Putamen (tissue), 1 donor: ENCODE measurements at regions not wholly inside any gene's neighbourhood (a gene's known extent, or its start where the extent isn't known, plus 50 kb on each side); places are given as distances from the start of the nearest gene placed in this dataset.
"Not testable (repeated sequence)": the region's sequence is repeated elsewhere in the genome, so short reads cannot be mapped to it uniquely, and the experiment has no call there.

ENCODE experiments used
- DNase-seq: peaks from one replicate; pipeline ENCODE4 v3.0.0-alpha.2; 2016; ENCODE audit warnings: low spot score

DNA sequence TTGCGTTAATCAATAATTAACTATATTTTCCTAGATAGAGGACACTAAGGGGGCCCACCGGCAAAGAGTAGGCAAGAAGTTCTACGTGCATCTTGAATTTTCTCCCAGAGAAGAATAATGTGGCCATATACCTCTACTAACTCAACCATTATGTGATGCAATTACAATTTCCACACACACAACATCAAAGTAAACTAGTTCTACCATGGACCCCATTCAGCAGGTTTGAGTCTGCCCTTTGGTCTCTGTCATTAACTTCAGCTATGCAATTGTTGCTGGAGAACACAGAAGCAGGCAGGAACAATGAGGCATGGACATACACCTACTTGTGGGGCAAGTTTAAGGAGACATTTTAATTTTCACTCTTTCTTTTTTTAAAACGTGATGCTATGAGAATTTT is 705.9 kb downstream of the PDCD6IP start:
- no peak for DNase-seq

DNA sequence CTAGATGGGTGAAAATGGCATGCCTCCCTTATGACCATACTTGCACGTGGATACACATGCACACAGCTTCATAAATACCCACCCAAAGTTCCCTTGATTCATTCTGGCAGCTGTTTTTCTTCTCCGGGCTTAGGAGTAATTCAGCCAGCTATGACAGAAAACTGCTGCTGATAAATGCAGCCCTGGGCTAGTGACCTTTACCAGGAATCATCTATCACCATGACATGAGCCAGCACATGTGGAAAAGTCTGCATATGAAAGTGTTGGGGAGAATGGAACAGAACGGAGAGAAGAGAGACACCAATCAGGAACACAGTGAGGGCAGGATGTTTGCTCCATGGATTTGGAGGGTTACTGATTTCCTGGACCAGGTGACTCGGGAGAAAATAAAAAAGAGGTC is 706.3 kb downstream of the PDCD6IP start:
- no peak for DNase-seq

DNA sequence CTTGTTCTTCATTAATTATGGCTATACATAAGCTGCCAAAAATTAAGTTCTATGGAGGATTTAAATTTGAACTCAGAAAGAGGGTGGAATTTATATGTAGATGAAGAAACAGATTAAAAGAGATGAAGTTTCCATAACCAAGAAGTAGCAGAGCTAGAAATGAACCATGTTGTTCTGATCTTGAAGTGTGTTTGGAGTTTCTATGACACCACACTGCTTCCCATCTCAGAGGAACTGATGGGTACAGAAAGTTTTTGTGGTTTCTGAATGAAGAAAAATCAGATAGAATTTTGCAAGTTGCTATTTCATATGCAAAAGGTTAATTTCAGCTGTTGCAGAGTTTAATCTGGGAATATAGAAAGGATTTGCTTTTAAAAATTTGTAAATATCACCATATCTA is 710.3 kb downstream of the PDCD6IP start:
- DNase-seq: no peak

DNA sequence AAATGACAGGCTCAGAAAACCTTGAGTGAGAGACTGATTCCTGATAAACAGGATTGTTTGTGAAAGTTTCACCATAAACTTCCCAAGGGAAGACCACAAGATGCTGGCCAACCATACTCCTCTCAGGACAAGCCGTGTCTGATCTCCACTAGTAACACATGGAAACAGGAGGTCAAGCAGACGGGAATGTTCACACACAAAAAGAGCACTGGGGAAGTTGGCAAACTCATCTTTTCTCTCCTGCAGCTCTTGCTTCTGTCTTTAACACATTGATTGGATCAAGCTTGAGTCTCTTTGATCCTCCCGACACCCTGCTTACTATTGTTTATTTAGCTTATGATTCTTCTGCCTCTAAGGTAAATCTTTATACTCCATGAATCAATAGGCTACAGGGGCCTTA is 713.5 kb downstream of the PDCD6IP start:
- DNase-seq: no peak

DNA sequence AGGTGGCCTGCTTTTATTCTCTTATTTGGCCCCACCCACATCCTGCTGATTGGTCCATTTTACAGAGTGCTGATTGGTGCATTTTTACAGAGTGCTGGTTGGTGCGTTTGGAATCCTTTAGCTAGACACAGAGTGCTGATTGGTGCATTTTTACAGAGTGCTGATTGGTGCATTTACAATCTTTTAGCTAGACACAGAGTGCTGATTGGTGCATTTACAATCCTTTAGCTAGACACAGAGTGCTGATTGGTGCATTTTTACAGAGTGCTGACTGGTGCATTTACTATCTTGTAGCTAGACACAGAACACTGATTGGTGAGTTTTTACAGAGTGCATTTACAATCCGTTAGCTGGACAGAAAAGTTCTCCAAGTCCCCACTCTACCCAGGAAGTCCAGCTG is 720.6 kb downstream of the PDCD6IP start:
- not testable (repeated sequence) for DNase-seq

DNA sequence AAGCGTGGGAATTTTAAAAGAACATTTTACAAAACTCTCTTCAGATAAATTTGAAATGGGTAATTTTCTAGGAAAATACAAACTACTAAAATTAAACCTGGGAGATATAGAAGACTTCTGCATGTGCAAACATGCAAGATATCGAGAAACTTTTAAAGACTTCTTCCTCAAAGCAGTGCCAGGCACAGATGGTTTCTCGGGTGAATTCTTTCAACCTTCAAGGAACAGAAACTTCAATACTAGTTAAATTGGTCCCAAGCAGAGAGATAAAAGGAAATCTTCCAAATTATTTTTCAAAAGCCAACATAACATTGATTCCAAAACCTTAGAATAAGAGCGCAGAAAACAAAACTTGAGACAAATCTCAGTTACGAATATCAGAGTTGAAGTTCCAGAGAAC is 732.7 kb downstream of the PDCD6IP start:
- DNase-seq: no peak

DNA sequence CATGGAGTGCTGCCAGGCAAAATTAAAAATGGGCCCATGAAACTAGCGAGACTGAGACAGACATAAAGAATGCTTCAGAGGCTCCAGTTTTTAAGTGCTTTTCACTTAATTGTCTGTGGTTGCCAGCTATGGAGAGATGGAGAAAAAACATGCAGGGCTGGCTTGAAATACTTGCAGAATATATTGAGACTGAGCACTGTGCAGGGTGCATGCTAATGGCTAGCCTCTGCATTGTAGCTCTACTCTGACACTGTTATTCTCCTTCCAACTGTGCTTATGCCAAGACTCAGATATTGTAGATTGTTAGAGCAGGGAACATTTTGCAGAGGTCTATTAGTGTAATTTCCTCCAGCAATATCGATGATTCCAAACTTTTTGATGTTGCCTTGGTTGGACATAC is 735.0 kb downstream of the PDCD6IP start:
- peak; percentile 30 for DNase-seq

DNA sequence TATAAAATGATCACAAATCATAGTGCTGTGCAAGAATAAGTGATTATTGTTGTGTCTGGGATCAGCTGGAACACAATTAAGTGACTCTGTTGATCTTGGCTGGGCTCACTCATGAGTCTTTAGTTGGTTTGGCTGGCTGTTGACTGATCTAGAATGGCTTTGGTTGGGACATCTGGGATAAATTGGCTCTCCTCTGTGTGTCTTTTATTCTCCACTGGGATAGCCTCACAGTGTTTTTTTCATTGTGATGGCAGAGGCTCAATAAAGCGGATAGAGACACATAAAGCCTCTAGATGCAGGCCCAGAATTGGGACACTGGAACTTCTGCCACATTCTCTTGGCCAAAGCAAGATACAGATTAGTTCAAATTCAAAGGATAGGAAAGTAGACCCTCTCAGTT is 735.6 kb downstream of the PDCD6IP start:
- DNase-seq: peak; percentile 12

DNA sequence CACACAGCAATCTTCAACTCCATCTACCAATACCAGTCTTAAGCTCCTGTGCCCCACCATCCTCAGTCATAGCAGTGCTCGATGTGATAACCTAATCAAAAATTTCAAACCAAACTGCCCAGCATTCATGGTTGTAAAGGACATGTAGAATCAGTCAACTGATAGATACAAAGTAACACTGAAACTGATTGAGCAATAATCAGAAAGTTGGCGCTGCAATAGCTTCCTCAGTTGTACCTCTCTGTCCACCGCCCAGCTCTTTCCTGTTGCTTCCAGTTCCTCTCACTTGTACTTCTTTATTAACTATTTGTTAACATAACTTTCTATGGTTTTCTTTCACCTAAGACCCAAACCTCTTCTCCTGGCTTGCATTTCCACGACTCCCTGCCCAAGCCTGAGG is 745.7 kb downstream of the PDCD6IP start:
- DNase-seq: no peak

DNA sequence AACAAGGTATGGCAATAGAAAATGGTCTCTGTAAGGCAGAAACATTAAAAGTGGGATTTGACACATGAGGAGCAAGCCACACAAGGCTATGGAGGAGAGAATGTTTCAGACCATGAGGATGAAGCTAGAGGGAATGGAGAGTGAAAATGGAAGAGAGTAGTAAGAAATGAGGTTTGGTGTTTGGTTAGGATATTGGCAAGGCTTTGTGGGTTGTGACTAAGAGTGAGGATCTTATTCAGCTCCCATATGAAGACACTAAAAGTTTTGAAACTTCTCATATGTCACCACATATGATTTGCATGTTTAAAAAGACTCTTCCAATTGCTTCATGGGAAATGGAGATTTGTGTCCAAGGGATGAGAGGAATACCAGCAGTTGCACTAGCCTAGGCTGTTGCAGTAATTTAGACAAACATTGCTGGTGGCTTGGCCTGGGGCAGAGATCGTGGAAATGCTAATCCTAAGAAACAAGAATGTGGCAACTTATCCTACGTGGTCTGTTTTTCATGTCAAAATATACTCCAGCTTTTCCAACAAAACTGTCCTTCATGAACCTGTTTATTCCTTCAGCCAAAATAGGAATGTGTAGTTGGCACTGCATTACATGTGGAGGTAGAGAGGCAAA is 749.0 kb downstream of the PDCD6IP start:
- no peak for DNase-seq

DNA sequence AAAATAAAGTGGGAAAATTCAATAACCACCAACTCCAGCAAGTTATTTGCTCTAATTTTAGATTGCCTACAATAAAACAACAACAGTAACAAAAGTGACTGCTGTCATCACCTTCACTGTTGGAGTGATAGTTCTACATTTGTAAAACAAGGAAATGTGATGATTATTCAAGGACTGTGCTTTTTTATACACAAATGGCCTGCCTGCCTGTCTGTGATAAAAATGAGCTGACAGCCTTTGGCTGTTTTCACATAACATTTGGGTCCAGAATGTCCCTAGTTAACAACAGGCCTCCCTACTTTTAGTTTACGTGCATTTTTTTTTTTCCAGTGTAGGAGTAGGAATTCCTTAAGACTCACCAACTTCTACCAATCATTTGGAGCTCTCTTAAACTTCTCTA is 768.8 kb downstream of the PDCD6IP start:
- no peak for DNase-seq

DNA sequence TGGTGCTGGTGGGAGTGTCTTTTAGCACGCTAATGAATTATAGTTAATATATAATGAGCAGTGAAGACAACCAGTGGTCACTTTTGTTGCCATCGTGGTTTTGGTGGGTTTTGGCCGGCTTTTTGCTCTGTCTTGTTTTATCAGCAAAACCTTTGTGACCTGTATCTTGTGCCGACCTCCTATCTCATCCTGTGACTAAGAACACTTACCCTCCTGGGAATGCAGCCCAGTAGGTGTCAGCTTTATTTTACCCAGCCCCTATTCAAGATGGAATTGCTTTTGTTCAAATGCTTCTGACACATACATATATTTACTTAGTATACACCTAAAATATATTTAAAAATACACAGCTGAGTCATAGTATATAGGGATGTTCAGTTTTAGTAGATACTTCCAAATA is 770.3 kb downstream of the PDCD6IP start:
- DNase-seq: no peak

DNA sequence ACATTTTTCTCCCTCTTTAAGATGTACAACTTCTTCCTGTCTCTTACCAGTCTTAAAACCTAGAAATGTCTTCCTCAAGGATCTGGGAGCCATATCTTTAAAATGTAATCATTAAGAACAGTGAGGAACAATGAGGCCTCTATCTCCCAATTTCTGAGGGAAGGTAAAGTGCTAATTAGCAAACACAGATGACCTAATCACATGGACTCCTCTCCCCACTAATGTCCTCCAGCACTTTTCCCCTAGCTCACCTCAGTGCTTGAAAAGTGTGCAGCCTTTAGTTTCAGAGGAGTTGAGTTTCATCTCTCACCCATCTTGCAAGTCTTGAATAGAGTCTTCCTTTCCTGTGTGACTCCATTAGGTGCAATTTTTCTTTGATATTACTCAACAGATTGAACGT is 771.0 kb downstream of the PDCD6IP start:
- DNase-seq: no peak

DNA sequence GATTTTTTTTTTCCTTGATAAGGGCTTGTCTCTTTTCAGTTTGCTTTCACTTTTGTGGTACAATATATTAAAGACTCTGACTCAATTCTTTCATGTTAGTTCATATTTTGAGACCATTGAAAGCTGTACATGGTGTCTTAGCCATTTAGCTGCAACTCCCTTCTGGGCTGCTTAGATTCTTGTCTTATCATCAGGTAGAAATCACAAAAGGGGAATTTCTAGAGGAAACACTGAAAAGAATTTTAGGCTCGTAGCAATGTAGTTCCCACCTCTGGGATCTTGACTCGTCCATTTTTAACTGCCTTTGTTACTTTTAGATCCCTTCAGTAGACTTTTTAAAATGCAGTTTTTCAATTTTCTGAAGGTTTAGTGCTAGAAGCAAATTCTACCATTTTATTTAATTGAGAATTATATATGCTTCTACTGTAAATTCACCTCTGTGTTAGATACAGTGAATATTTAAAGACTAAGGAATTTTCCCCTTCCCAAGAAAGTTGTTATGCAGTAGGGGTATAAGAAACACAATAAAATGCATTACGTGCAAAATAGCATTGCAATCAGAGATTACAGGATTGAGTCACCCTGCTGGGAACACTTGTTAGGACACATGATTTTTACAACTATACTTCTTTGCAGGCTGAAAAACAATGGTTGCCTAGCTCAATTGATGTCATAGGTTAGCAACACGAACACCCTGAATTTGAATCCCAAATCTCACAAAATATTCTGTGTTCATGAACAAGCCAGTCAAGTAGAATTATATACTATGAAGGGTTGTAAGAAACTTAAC is 772.7 kb downstream of the PDCD6IP start:
- no peak for DNase-seq

DNA sequence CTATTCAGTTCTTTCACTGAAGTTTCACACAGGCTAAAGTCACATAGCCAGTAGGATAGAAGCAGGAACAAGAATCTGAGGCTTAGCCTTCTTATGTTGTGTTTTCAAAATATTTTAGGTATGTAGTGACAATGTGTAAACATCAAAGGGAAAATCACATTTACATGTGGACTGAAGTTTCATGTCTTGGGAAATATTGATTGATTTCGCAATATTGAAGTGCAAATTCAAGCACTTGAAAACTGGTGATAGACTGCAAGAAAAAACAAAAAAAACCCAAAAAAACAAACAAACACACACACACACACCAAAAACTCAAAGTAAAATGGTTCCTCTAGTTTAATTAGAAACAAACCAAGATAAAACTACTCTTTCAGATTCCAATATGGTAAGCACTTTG is 773.3 kb downstream of the PDCD6IP start:
- DNase-seq: no peak

DNA sequence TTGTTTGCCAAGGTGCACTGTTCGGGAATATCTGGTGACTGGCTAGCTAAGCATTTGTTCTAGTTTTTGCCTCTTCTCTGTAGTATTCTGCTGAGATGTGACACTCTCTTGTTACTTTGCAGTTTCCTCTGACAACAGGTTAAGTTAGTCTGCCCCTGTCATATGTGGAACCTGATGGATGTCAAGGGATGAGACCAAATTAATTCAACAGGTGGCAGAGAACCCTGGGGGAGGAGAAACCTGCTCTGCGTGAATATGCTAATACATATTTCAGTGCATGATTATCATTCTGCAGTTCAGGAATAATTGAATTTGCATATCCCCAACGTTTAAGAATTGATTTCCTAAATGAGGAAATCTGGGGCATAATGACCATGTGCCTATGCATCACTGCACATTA is 777.3 kb downstream of the PDCD6IP start:
- no peak for DNase-seq

DNA sequence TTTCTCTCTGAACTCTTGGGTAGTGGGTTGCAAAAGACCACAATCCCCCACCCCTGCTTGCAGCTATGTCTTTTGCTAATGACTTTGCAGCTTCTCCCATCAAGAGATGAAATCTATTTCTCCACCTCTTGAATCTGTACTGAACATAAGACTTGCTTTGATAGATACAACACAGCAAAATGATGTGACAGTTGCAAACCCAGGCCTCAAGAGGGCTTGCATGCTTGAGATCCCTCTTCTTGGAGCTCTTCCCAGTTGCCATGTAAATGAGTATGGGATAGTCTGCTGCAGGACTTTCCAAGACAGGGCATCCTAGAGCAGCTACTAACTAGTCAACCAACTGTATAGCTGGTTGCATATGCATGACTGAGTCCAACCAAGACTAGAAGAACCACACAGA is 783.6 kb downstream of the PDCD6IP start:
- DNase-seq: no peak

DNA sequence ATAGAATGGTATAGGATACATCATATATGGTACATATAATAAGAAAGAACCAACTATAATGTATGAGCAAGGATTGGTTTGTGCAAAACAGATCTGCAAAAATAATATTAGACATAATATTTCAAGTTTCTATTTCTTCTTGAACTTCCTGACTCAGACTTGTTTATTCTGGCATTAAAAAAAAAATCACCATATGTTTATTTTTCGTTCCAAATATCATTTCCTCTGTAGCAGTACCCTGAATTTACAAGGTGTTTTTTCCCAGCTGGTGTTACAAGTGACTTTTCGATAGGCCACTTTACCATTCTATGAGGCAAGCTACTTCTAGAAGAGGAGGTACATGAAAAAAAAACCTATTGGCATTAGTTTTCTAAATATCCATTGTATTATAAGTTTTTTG is 785.0 kb downstream of the PDCD6IP start:
- DNase-seq: no peak

DNA sequence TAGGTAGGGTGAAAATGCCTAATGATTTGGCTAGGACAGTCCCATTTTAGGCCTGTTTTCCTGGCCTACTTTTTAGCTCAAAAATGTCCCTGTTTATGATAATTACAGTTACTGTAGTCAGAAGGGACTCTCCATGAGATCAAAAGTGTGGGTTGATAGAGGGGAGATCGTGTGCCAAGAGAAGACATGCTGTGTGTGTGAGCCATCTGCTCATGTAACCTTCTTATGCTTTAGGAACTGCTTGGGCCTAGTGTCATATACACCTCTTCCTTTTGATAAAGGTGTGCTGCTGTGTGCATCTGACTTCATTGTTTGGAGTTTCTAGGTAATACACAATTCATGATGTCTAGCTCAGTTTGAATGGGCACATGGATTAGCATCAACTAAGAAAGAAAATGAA is 786.5 kb downstream of the PDCD6IP start:
- no peak for DNase-seq

DNA sequence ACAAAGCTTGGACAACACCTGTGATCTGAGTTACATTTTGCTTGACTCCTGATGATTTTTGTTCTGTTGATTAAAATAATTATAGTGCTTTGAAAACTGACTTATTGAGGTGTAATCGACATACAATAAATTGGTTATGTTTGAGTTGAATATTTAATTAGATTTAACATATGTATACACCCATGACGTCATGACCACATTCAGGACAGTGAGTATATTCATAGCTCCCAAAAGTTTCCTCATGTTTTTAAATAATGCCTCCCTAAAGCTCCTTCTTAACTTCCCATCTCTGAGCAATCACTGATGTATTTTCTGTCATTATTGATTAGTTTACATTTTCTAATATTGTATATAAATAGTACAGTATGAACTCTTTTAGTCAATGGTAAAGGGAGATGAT is 801.2 kb downstream of the PDCD6IP start:
- no peak for DNase-seq

DNA sequence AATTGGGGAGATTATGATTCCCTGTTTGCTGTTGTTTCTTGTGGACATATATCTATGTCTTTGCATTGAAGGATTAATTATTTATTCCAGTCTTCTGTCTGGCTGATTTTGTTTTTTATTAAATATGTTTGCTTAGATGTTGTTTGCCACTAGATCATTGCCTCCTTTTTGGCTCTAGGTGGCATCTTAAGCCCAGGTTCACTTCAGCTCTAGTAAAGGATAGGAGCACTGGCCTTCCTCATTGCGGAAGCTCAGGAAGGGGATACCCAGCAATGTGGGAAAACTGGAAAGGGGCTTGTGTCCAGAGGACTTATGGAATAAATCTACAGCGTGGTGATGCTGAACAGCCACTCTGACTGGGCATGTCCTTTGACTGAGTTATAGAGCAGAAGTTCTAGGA is 821.6 kb downstream of the PDCD6IP start:
- DNase-seq: no peak

DNA sequence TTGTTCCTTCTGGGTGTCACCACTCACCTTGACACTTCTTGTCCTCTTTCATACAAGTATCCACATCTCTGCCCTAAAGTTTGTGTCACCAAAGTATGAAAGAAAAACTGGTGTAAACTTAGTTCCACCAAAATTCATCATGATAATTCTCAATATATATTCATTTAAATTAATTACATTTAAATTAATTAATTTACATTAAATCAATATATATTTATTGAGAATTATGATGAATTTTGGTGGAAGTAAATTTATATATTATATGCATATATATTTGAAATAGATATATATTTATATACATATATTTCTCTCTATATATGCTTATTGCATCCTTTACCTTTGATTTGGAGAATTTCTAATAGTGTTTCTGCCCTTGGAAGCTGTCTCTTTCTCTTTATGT is 828.3 kb downstream of the PDCD6IP start:
- DNase-seq: no peak

DNA sequence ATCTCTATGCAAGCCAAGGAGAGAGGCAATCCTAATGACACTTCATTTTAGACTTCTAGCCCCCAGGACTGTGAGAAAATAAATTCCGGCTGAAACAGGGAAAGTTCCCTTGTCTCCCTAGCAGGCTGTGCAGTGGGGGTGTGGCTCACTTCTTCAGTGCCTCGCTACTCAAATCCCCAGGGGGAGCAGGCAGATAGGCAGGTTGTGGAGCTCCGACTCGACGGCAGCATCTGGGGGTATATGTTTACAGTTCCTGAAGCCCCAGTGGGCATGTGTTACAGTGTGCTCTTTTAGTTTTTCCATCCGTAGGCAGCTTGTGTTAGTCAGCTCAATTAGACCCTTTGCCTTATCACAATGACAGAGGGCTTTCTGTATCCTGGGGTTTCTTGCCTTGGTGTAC is 836.5 kb downstream of the PDCD6IP start:
- DNase-seq: no peak

DNA sequence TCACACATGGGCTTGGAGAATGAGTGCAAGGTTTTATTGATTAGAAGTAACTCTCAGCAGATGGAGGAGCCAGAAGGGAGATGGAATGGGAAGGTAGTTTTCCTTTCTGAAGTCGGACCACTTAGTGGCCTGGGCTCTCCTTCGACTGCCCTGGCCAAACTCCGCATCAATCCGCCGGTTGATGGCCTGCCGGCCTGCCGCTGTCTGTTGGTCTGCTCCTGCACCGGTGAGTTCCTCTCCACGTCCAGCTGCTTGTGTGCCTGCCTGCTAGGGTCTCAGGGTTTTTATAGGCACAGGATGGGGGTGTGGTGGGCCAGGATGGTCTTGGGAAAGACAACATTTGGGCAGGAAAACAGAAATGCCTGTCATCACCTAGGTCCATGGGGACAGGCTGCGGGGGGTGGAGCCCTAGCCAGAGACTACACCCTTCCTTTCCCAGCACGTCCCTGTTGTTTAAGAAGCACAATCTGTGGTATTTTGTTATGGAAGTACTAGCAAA is 837.0 kb downstream of the PDCD6IP start:
- DNase-seq: no peak
